HEK293T (cell line): ENCODE measurements at regions not wholly inside any gene's neighbourhood (a gene's known extent, or its start where the extent isn't known, plus 50 kb on each side); places are given as distances from the start of the nearest gene placed in this dataset.

Experiments
- ARNT ChIP-seq: fragments of 450-650 bp; IDR thresholded peaks from 2 replicates; pipeline ENCODE4 v1.6.1; 2017; ENCODE audit warnings: mild to moderate bottlenecking
- FOXA1 ChIP-seq: fragments of 450-650 bp; IDR thresholded peaks from 2 replicates; pipeline ENCODE4 v1.6.1; 2016; ENCODE audit warnings: mild to moderate bottlenecking
- FOXM1 ChIP-seq: fragments of 450-650 bp; IDR thresholded peaks from 2 replicates; pipeline ENCODE4 v1.6.1; 2017; ENCODE audit warnings: mild to moderate bottlenecking, borderline replicate concordance
- LEF1 ChIP-seq: fragments of 450-650 bp; IDR thresholded peaks from 2 replicates; pipeline ENCODE4 v1.6.1; 2017; ENCODE audit warnings: mild to moderate bottlenecking, borderline replicate concordance
- SP1 ChIP-seq: fragments of 450-650 bp; IDR thresholded peaks from 2 replicates; pipeline ENCODE4 v1.6.1; 2017
- SUZ12 ChIP-seq: fragments of 450-650 bp; IDR thresholded peaks from 2 replicates; pipeline ENCODE4 v1.6.1; 2016; ENCODE audit warnings: mild to moderate bottlenecking
- ZNF384 ChIP-seq: fragments of 450-650 bp; IDR thresholded peaks from 2 replicates; pipeline ENCODE4 v1.6.1; 2016

DNA sequence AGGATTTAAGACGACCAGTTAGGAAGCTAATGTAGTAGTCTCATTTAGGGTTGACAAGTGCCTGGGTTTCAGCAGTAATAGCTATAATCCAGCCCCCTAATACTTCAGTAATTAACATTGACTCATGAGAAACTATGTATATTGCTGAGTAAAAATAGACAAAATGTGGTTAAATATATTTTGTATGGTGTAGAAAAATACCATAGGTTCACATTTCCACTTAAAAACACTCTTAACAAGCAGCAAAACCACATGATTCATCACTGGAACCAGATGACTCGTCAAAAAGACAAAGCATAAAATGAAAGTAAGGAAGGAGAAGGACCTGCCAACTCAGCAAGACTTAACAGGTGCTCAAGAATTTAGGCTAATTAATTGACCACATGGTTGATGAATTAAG lies 288.9 kb downstream of the EFHB start:
- TF ChIP-seq SP1, result no peak
- no peak for TF ChIP-seq SUZ12
- no peak for TF ChIP-seq FOXA1
- no peak for TF ChIP-seq FOXM1
- TF ChIP-seq ARNT, result no peak
- TF ChIP-seq ZNF384, result no peak
- TF ChIP-seq LEF1, result no peak
